DLD1 (cell line): ENCODE measurements at regions not wholly inside any gene's neighbourhood (a gene's known extent, or its start where the extent isn't known, plus 50 kb on each side); places are given as distances from the start of the nearest gene placed in this dataset.

Experiments
- in situ Hi-C: cut with HindIII; loops from 2 replicates; pipeline ENCODE4 v1.10.0; 2017; ENCODE audit warnings: low sequenced_read_pairs

DNA sequence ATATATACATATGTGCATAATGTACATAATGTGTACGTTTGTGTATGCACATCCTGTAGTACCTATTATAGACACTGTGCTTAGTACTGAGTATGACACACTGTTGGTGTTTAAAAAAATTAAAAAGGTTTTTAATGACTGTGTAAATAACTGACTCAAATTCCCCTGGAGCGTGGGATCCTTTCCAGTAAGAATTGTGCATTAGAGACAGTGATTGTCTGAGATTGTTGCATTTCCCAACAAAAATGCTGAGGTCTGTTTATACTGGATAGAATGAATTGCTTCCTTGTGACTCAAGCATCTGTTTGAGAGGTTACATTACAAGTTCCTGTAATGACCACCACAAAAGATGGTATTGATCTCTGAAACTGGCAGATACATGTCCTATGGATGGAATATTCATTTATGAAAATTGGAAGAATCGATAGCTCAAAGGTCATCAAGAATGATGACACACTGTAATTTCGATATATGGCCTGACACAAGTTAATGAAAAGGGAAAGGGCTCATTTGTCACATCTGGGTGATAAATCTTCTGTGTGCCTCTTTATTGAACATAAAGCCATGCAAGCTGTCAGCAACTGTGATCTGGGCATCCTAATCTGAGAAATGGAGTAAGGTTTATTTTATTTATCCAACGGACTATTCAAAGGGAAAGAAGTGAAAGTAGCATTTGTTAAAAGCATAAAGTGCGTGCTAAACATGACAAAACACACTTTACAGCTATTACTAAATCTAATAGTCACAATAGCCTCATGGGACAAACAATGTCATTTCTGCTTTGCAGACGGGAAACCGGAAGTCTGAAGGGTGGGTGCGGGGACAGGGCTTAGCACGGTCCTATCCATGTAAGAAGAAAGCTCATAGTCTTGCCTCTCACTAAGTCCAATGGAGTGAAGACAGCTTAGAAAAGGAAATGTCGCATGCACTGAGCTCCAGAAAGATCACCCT is 228.8 kb downstream of the CDH11 start:
- in situ Hi-C loops, result no loop called here

DNA sequence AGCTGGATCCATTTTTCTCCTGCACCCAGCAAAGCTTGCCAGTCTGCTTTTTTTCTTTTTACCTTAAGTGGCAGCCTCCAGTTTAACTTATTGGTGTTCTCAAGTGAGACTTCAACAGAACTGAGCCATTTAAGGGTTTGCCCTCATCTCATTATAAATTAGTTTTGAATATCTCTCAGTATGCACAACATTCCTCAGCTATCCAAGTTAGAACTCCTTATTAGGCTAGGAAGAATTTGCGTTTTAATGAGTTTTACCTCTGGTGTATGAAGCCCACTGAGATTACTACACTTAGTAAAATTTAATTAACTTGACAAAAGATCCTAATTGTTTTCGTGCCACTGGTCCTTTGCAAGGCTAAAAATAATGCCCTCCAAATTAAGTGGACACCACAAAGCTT is 232.4 kb downstream of the CDH11 start:
- in situ Hi-C loops, result no loop called here

DNA sequence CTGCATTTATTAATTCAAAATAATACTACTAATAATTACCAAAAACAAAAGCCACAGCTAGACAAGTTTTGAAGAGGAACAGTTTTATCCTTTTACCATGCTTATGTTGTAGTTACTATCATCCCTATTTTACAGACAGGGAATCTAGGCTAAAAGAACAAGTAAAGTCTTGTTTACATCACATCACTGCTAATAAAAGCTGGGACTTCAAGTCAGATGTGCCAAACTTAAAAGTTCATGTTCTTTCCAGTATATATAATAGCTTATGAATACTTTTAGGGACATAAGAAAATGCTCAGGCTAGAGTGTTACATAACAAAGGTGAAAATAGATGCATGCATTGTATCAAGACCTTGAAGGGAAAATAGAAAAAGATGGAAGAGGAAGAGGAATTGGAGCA is 234.2 kb downstream of the CDH11 start:
- in situ Hi-C loops, result no loop called here

DNA sequence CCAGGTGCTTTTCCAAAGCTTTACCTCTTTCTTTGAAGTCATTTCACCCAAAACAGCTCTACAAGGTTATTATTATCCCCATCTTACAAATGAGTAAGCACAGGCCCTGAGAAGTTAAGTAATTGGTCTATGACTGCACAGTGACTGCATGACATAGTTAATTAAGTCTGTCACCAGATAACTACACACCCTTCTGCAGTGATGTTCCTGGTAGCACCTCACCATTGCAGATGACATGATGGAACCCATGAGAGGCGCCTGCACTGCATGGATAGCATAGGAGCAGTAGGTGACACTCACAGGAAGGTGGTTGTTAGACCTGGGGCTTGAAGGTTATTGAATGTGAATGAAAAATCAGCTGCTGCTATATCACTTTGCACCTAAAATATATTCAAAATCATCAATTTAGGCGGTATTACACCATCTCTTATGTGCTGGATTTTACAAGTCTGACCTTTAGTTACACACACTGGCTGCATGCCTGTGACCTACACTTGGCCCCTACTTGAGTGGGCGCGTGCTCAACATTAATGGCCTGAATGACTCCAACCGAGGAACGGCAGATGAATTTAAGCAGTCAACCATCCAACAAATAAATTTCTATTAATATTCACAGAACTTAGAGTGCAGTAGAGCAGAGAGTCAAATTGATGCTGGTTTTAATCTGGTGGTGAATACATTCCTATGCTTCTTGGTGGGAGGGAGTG is 239.6 kb downstream of the CDH11 start:
- in situ Hi-C loops, result no loop called here

- in situ Hi-C loops, result no loop called here
Observed at GRCh38 chr16:64880994-64881393, 240.9 kb downstream of the CDH11 start.

GRCh38 chr16:64880006-64880405 is 241.9 kb downstream of the CDH11 start:
- in situ Hi-C loops, result no loop called here

DNA sequence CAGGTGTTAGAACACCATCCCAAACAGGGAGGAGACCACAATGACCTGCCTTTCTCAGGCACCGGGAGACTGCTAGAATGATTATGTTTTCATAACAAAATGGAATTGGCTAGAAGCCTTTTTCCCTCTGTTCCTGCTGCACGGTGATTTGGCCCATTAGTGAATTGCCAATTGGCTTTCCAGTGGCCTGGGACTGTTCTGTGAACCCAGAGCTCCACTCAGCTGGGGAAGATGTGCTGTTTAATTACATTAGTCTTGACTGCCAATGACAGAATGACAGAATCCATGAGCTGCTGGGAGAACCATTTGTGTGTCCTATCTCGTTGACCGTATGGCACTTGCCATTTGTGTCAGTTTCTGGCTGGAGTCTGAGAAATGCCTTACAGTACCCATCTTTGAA is 242.9 kb downstream of the CDH11 start:
- in situ Hi-C loops, result no loop called here

- in situ Hi-C loops, result no loop called here
Observed at GRCh38 chr16:64872101-64872500, 249.8 kb downstream of the CDH11 start.

DNA sequence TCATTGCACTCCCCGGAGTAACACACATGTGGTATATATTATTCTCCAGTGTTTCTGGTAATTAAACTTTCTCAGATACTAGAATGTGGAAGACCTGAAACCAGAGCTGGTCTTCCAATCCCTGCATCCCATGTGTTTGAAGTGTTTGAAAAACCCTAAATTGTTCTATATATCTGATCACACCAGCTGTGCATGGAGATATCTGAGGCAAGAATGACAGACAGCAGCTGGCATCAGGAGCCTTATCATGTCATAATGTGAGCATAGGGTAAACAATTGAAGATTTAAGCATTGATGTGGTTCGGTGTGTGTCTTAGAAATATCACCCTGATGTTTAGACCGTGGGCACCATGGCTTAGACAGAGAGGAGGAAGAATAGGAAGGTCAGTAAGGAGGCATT is 251.0 kb downstream of the CDH11 start:
- in situ Hi-C loops, result no loop called here

GRCh38 chr16:64869781-64870180 is 252.1 kb downstream of the CDH11 start:
- in situ Hi-C loops, result no loop called here

- in situ Hi-C loops, result no loop called here
Observed at GRCh38 chr16:64866021-64866420, 255.8 kb downstream of the CDH11 start.

DNA sequence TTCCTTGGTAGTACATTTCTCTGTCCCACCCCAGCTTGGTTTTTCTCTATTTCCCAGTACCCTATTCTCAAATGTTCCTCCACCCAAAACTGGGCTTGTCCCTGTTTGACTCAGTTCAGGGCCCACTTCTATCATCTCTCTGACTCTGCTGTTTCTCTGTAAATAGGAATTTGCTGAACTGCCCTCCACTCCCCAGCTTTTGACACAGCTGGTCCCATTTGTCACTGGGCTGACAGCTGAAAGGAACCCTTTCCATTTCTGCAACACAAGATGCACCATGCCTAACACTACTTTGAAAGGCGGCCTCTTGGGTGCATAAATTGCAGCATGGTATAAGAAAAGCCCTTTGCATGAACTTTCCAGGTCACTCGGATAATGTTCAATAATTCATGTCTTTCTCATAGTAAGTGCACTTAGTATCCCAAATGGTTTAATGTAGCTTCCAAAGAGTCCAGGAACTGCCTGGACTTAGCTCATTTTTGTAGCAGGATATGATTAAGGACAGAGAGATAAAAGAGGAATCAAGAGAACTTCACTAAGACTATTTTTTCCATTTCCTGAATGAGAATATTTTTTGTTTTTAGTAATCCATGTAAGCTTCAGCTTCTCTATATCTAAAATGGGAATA is 256.7 kb downstream of the CDH11 start:
- in situ Hi-C loops, result no loop called here

- in situ Hi-C loops, result no loop called here
Observed at GRCh38 chr16:64864232-64864809, 257.5 kb downstream of the CDH11 start.

GRCh38 chr16:64858076-64858475 is 263.8 kb downstream of the CDH11 start:
- in situ Hi-C loops, result no loop called here

- in situ Hi-C loops, result no loop called here
Observed at GRCh38 chr16:64857411-64857810, 264.5 kb downstream of the CDH11 start.

DNA sequence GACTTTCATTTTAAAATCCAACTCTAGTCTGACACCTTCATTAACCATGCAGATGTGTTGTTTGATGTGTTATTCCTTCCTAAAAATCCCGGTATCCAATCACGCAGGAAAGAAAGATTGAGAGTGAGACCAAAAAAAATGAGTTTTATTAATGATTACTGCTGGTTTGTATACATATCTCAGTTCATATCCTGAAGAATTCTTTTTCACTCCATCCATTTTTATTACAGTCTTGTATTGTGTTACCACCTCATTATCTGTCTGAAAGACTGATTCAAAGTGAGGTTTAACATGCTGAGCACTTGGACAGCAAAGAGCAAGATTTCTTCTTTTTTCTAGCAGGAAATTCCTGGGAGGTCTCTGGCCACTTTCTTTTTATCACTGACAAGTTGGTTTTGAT is 268.3 kb downstream of the CDH11 start:
- in situ Hi-C loops, result no loop called here

GRCh38 chr16:64846966-64847365 is 274.9 kb downstream of the CDH11 start:
- in situ Hi-C loops, result no loop called here

DNA sequence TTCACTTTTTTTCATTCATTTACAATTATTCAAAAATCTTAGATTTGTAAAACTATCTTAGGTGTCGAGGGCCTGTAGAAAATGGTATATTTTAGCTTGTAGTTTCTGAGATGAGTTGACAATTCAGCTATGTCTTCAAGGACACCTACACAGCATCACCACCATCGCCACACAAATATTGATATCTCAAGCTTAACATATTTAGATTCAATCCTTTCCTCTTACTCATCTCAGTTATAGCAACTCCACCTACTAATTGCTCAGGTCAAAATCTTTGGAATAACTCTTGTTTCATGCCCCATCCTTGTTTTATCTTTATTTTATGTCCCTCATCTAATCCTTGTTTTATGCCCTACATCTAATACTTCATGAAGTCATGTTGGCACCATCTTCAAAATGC is 276.8 kb downstream of the CDH11 start:
- in situ Hi-C loops, result no loop called here

DNA sequence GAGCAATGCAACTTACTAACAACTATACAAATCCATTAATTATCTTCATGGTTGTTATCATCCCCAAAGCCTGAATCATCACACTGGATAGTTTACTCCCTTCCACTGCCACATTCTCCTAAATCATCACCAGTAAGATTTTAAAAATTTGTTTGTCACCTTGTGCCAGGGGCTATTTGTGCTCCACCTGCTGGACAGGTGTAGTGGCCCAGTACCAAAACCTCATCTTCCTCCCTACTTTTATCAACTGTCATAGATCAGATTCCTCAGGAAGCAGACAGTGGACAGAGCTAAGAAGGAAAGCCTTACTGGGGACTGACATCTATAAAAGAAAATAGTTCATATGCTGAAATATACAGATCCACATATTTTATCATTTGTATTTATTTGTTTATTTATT is 280.4 kb downstream of the CDH11 start:
- in situ Hi-C loops, result no loop called here

GRCh38 chr16:64841071-64841470 is 280.8 kb downstream of the CDH11 start:
- in situ Hi-C loops, result no loop called here

DNA sequence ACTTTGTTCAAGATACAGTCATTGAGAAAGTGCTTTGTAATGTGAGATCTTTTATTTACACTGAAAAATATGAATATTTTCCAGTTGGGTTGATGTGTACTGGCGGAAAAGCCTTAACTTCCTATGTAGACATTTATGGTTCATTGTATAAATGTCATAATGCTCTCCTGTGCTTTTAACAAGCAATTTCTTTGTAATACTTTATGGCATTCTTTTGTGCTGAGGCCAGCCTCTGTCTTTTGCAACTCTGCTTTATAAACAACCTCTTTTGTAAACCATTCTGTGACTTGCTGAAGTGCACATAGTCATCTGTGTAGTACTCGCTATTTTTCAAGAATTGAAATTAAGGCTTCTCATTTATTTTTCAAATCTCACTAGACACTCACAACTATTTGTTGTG is 291.2 kb downstream of the CDH11 start:
- in situ Hi-C loops, result no loop called here
